ENCODE measurements at regions not wholly inside any gene's neighbourhood (a gene's known extent, or its start where the extent isn't known, plus 50 kb on each side); places are given as distances from the start of the nearest gene placed in this dataset.

DNA sequence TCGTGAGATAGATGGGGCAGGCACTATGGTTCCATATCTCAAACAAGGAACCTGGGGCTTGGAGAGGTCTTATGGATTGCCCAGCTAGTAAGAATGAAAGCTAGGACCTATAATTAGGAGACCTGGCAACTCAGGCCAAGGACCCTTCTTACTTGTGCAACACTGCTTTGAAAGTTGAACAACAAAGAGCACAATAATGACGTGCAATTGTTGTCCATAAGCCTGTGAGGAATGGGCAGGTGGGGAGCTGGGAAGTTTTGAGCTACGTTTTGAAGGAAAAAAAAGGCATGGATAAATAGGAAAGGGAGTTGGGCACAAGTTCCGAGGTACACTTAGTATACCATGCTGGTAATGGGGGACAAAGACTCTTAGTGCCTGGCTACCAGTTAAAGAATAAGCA, 104.3 kb downstream of the HS3ST3B1 start:
- TF ChIP-seq, protein P1, sequence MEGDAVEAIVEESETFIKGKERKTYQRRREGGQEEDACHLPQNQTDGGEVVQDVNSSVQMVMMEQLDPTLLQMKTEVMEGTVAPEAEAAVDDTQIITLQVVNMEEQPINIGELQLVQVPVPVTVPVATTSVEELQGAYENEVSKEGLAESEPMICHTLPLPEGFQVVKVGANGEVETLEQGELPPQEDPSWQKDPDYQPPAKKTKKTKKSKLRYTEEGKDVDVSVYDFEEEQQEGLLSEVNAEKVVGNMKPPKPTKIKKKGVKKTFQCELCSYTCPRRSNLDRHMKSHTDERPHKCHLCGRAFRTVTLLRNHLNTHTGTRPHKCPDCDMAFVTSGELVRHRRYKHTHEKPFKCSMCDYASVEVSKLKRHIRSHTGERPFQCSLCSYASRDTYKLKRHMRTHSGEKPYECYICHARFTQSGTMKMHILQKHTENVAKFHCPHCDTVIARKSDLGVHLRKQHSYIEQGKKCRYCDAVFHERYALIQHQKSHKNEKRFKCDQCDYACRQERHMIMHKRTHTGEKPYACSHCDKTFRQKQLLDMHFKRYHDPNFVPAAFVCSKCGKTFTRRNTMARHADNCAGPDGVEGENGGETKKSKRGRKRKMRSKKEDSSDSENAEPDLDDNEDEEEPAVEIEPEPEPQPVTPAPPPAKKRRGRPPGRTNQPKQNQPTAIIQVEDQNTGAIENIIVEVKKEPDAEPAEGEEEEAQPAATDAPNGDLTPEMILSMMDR (IDR thresholded peaks at IDR 0.05): no peak
- TF ChIP-seq POLR2A (IDR thresholded peaks at IDR 0.05): no peak

All from uterus (tissue), 2 donors.